ENCODE measurements at regions not wholly inside any gene's neighbourhood (a gene's known extent, or its start where the extent isn't known, plus 50 kb on each side); places are given as distances from the start of the nearest gene placed in this dataset.
"Not testable (repeated sequence)": the region's sequence is repeated elsewhere in the genome, so short reads cannot be mapped to it uniquely, and the experiment has no call there.

- DNase-seq (ENCODE audit: low spot score), result no peak
Measured at GRCh38 chr16:59535298-59535697, 801.2 kb upstream of the GOT2 start.

- no peak for DNase-seq (ENCODE audit: low spot score)
Measured at GRCh38 chr16:59527206-59527997, 793.3 kb upstream of the GOT2 start.

GRCh38 chr16:59522826-59523225 is 788.7 kb upstream of the GOT2 start:
- no peak for DNase-seq (ENCODE audit: low spot score)

DNA sequence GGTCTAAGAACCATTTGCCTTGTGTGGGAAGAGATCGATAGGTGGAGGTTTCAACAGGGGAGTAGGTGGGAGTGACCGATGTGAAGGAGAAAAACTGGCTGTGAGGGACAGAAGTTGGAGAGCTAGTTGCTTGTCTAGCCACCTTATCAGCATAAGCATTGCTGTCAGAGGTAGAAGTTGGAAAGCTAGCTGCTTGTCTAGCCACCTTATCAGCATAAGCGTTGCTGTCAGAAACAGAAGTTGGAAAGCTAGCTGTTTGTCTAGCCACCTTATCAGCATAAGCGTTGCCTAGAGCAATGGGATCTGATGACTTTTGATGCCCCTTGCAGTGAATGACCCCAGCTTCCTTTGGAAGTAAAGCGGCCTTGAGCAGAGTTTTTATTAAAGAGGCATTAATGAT is 784.6 kb upstream of the GOT2 start:
- not testable (repeated sequence) for DNase-seq (ENCODE audit: low spot score)

GRCh38 chr16:59514651-59515050 is 780.5 kb upstream of the GOT2 start:
- no peak for DNase-seq (ENCODE audit: low spot score)

GRCh38 chr16:59510008-59510424 is 775.9 kb upstream of the GOT2 start:
- DNase-seq (ENCODE audit: low spot score), result peak; percentile 69

DNA sequence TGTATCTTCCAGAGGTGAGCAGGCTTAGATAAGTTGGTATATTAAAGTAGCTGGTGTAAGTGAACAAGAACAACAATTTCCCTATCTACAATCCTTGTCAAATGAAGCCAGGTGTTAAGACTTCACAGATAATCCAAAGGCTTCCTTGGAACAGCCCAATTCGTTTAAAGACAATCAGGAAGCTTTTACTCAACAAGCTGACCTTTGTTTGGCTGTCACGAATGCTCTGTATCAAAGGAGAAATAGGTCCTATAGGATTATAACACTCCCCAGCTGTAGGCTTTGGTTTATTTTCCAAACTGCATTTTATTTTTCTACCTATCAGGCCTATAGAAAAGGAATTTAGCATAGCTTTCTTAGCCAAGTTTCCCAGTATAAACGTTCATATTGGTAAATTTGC is 766.5 kb upstream of the GOT2 start:
- DNase-seq (ENCODE audit: low spot score), result no peak

GRCh38 chr16:59487067-59487466 is 753.0 kb upstream of the GOT2 start:
- no peak for DNase-seq (ENCODE audit: low spot score)

DNA sequence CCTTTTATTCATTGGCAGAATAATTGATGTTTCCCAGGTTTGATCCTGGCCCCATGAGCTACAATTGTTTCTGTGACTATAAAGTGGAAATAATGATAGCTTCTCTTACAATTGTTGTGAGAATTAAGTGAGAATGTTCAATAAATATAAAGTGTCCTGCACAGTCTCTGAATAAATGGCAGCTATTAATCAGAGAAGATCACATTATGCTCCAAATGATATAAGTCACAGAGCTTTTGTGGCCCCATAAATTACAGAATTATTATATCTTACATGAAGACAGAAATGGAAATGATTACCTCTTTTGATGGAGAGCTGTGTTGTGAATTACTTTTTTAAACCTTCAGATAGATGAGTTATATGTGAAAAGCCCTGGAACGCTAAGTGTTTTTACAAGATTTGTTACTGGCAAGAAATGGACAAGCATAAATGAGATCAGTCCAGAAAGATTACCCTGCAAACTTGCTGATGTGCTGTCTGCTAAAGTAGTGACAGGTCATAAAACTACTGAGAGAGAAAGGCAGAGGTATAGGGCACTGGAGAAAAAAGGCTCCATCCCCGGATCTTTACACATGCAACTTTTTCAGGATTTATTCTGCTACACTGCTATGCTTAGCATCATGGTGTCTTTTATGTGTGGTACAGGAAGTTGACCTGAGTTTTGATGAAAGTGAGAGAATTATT is 750.9 kb upstream of the GOT2 start:
- DNase-seq (ENCODE audit: low spot score), result no peak

DNA sequence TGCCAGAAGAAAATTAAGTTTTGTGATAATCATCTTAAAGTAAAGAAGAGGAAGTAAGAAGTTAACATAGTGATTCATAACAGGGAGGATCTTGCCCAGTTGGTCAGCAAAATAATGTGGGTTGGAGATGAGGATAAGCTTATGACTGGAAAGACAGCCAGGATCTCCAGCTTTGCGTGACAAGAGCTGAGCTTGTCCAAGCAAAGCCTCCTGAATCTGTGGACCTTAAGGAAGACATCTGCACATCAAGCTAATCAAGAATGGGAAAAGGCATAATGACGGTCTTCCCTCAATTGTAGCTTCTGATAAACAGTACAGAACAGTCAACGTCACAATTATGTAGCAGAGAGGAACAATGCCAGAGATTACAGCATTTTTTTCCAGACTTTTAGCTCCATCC is 744.7 kb upstream of the GOT2 start:
- DNase-seq (ENCODE audit: low spot score), result no peak

GRCh38 chr16:59470556-59470955 is 736.4 kb upstream of the GOT2 start:
- DNase-seq (ENCODE audit: low spot score), result no peak

DNA sequence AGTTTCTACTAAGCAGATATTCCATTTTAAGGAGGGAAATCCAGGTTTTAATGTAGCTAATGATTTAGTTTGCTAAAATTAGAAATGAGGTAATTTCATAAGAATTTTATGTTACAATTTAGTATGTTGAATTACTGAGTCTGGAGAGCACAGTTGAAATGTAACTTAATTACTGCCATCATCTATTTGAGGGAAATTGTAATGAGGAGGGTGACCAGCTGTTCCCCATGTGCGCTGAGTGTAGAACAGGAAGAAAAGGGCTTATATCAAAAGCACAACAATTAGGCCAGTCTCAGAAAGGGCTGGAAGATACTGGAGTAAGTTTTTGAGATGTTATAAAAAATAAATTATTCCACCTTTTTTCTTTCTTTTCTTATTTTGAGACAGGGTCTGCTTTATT is 735.1 kb upstream of the GOT2 start:
- DNase-seq (ENCODE audit: low spot score), result no peak

DNA sequence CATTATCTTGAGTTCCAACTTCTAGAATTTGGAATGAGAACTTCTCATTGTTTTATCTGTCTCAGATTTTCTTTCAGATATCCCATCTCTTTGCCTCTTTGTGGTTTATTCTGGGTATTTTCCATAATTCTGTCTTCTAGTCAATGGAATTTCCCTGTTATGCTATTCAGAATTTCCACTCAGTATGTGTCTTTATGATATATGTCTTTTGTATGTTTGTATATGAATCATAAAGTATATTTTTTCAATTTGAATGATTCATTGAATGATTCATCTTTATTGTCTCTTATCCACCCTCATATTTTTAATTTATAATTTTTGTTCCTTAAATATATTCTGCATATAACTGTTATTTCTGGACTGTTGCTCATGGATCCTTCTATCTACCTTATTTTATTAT is 729.7 kb upstream of the GOT2 start:
- no peak for DNase-seq (ENCODE audit: low spot score)

- DNase-seq (ENCODE audit: low spot score), result no peak
Measured at GRCh38 chr16:59459806-59460205, 725.7 kb upstream of the GOT2 start.

DNA sequence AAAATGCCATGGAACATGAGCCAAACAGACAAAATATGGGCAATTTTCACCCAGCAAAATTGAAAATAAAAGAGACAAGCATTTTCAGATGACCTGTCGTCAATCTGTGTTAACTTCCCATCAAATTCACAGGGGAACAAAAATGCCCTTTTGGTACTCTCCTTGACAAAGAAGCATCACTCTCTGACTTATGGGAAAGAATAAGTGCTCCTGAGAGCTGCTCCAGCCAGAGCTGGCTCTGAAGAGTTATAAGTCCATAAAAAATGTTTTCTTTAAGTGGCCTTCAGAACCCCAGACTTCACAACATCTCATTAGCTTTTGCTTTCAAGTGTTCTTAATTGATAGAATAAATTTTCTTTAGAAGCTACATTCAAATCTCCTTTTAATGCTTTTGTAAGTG is 721.4 kb upstream of the GOT2 start:
- no peak for DNase-seq (ENCODE audit: low spot score)

DNA sequence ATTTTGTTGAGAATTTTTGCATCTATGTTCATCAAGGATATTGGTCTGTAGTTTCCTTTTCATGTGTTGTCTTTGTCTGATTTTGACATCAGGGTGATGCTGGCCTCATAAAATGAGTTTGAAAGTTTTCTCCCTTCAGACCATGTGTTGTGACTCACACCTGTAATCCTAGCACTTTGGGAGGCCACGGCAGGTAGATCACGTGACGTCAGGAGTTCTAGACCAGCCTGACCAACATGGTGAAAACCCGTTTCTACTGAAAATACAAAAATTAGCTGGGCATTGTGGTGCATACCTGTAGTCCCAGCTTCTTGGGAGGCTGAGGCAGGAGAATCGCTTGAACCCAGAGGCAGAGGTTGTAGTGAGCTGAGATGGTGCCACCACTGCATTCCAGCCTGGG is 716.4 kb upstream of the GOT2 start:
- DNase-seq (ENCODE audit: low spot score), result not testable (repeated sequence)

GRCh38 chr16:59440502-59440901 is 706.4 kb upstream of the GOT2 start:
- no peak for DNase-seq (ENCODE audit: low spot score)

DNA sequence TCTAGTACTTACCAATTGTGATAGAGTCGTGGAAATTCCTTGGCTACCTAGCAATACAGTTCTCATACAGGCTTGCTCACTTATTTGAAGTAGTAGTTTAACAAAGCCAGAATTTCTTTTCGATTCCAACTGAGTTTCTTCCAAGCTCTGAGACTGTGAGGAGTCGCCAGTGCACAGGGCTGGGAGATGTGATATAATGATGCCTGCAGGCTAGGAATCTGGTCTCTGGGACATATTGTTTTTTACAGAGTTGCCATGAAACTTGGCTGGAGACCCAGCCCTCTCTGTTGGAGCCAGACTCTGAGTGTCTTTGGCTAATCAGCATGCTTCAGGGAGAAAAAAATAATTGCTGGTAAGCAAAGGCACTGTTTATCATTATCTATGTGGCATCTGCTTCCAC is 698.8 kb upstream of the GOT2 start:
- DNase-seq (ENCODE audit: low spot score), result peak; percentile 16

GRCh38 chr16:59432276-59432675 is 698.2 kb upstream of the GOT2 start:
- DNase-seq (ENCODE audit: low spot score), result no peak

- no peak for DNase-seq (ENCODE audit: low spot score)
Measured at GRCh38 chr16:59424714-59425273, 690.7 kb upstream of the GOT2 start.

DNA sequence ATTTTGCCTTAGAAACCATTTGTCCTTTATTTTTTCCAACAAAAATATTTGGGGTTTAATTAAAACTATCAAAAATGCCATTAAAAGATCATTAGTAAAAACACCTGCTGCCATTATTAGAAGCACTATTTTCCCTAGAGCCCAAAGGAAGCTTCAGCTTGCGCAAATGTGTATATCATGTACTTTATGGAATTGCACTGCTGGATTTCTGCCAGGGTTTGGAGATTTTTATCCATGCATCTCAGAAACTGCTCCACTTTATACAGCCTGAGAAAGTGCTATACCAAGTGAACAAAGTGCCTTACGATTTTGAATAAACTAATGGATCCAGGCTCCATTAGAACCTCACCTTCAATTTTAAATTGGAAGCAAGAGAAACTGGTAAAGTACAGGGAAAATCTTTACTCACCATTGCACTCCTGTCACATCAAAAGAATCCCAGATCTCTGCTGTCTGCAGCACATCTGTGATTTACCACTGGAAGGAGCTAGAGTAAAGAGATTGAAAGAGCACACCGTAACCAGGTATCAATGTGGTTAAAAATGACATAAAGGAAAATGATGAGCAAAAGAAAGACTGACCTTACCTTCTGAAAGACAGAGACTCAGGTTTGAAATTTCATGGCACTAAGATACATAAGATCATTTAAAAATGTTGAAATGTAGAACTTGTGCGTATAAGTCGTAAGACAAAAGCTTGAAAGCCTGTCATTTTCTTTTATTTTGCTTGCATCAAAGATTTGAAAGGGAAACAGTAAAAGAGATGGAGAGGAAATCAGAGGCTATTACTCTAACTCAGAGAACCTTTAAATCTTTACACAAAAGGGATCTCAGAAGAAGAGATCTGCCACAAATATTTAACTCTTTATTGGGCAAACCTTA is 678.1 kb upstream of the GOT2 start:
- DNase-seq (ENCODE audit: low spot score), result peak; percentile 10

DNA sequence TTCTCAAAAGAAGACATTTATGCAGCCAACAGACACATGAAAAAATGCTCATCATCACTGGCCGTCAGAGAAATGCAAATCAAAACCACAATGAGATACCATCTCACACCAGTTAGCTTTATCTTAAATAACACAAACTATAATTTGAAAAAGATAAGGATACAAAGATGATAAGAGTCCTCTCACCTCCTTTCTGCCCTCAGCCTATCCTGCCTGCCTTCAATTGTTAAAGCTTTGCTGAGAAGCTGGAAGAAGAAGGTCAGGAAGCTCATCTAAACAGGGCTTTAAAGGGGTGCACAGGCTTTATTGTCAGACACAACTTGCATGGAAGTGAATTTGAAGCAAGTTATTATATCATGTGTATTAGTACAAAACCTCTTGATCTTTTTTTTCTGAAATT is 676.3 kb upstream of the GOT2 start:
- no peak for DNase-seq (ENCODE audit: low spot score)

Measured in Ammon's horn (tissue), 1 donor.